HEK293T (cell line): ENCODE measurements at regions not wholly inside any gene's neighbourhood (a gene's known extent, or its start where the extent isn't known, plus 50 kb on each side); places are given as distances from the start of the nearest gene placed in this dataset.
"Not testable (repeated sequence)": the region's sequence is repeated elsewhere in the genome, so short reads cannot be mapped to it uniquely, and the experiment has no call there.

Source experiments
- CTCF ChIA-PET: fragments of 350-600 bp; formaldehyde crosslinking; extraction: SDS; loops from one replicate; lab custom pipeline; 2021; ENCODE audit warnings: antibody characterized with exemption, inconsistent platforms; lab: Yijun Ruan, JAX
- POLR2A ChIA-PET: fragments of 350-600 bp; formaldehyde crosslinking; extraction: SDS; loops from one replicate; lab custom pipeline; 2020; ENCODE audit warnings: antibody characterized with exemption, inconsistent platforms; lab: Yijun Ruan, JAX
- DNase-seq: peaks from one replicate; pipeline ENCODE4 v3.0.0; 2012; ENCODE audit warnings: mixed read lengths; ENCODE audit errors: extremely low spot score
- ARNT ChIP-seq: fragments of 450-650 bp; IDR thresholded peaks from 2 replicates; pipeline ENCODE4 v1.6.1; 2017; ENCODE audit warnings: mild to moderate bottlenecking
- BHLHE40 ChIP-seq: fragments of 450-650 bp; IDR thresholded peaks from 2 replicates; pipeline ENCODE4 v1.6.1; 2016; ENCODE audit warnings: mild to moderate bottlenecking, moderate library complexity, borderline replicate concordance
- CTBP1 ChIP-seq: fragments of 450-650 bp; IDR thresholded peaks from 2 replicates; pipeline ENCODE4 v1.6.1; 2016; ENCODE audit warnings: borderline replicate concordance
- ELF4 ChIP-seq: fragments of 450-650 bp; IDR thresholded peaks from 2 replicates; pipeline ENCODE4 v1.6.1; 2017; ENCODE audit warnings: antibody characterized with exemption
- FOXA1 ChIP-seq: fragments of 450-650 bp; IDR thresholded peaks from 2 replicates; pipeline ENCODE4 v1.6.1; 2016; ENCODE audit warnings: mild to moderate bottlenecking
- FOXK2 ChIP-seq: fragments of 450-650 bp; IDR thresholded peaks from 2 replicates; pipeline ENCODE4 v1.6.1; 2016; ENCODE audit warnings: mild to moderate bottlenecking
- FOXM1 ChIP-seq: fragments of 450-650 bp; IDR thresholded peaks from 2 replicates; pipeline ENCODE4 v1.6.1; 2017; ENCODE audit warnings: mild to moderate bottlenecking, borderline replicate concordance
- HDGF ChIP-seq: fragments of 450-650 bp; IDR thresholded peaks from 2 replicates; pipeline ENCODE4 v1.6.1; 2017; ENCODE audit warnings: antibody characterized with exemption, borderline replicate concordance
- L3MBTL2 ChIP-seq: fragments of 450-650 bp; conservative IDR thresholded peaks from 2 replicates; pipeline ENCODE4 v1.6.1; 2016; ENCODE audit warnings: mild to moderate bottlenecking
- LEF1 ChIP-seq: fragments of 450-650 bp; IDR thresholded peaks from 2 replicates; pipeline ENCODE4 v1.6.1; 2017; ENCODE audit warnings: mild to moderate bottlenecking, borderline replicate concordance
- NFRKB ChIP-seq: fragments of 450-650 bp; IDR thresholded peaks from 2 replicates; pipeline ENCODE4 v1.6.1; 2016; ENCODE audit warnings: mild to moderate bottlenecking, moderate library complexity
- SP1 ChIP-seq: fragments of 450-650 bp; IDR thresholded peaks from 2 replicates; pipeline ENCODE4 v1.6.1; 2017
- SUZ12 ChIP-seq: fragments of 450-650 bp; IDR thresholded peaks from 2 replicates; pipeline ENCODE4 v1.6.1; 2016; ENCODE audit warnings: mild to moderate bottlenecking
- TARDBP ChIP-seq: fragments of 450-650 bp; IDR thresholded peaks from 2 replicates; pipeline ENCODE4 v1.6.1; 2016
- ZNF384 ChIP-seq: fragments of 450-650 bp; IDR thresholded peaks from 2 replicates; pipeline ENCODE4 v1.6.1; 2016
- TF ChIP-seq, protein P1 (sequence below): fragments of 450-650 bp; IDR thresholded peaks from 2 replicates; pipeline ENCODE4 v1.6.1; 2016

GRCh38 chr12:114160445-114160844, 194.3 kb upstream of the RBM19 start:
- CTCF ChIA-PET: no interaction called here
- POLR2A ChIA-PET: no interaction called here

GRCh38 chr12:114152890-114153289, 186.8 kb upstream of the RBM19 start:
- ChIA-PET CTCF (interaction anchor here (0.9 kb wide), 1 partner anchor 14 kb away, joined by 3 read pairs; no protein-coding TSS in a partner anchor), POLR2A (no interaction called here)
- no peak for TF ChIP-seq HDGF
- TF ChIP-seq FOXK2: no peak
- no peak for TF ChIP-seq SP1
- no peak for TF ChIP-seq L3MBTL2
- TF ChIP-seq TARDBP: no peak
- TF ChIP-seq ARNT: no peak
- TF ChIP-seq FOXM1: no peak
- TF ChIP-seq SUZ12: no peak
- no peak for TF ChIP-seq ZNF384
- TF ChIP-seq, protein P1, sequence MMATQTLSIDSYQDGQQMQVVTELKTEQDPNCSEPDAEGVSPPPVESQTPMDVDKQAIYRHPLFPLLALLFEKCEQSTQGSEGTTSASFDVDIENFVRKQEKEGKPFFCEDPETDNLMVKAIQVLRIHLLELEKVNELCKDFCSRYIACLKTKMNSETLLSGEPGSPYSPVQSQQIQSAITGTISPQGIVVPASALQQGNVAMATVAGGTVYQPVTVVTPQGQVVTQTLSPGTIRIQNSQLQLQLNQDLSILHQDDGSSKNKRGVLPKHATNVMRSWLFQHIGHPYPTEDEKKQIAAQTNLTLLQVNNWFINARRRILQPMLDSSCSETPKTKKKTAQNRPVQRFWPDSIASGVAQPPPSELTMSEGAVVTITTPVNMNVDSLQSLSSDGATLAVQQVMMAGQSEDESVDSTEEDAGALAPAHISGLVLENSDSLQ: no peak
- no peak for TF ChIP-seq BHLHE40
- no peak for TF ChIP-seq ELF4
- TF ChIP-seq CTBP1: no peak
- no peak for TF ChIP-seq LEF1
- no peak for DNase-seq

More at GRCh38 chr12:114160445-114160844, 194.3 kb upstream of the RBM19 start:
- DNase-seq: no peak
- no peak for TF ChIP-seq FOXM1
- TF ChIP-seq ZNF384: no peak
- TF ChIP-seq NFRKB: no peak
- TF ChIP-seq FOXA1: no peak
- TF ChIP-seq, protein P1: no peak
- TF ChIP-seq BHLHE40: no peak
- no peak for TF ChIP-seq TARDBP
- no peak for TF ChIP-seq SUZ12
- TF ChIP-seq SP1: no peak
- TF ChIP-seq ELF4: no peak
- TF ChIP-seq L3MBTL2: no peak
- TF ChIP-seq ARNT: no peak
- TF ChIP-seq CTBP1: no peak
- TF ChIP-seq LEF1: no peak
- TF ChIP-seq FOXK2: no peak
- no peak for TF ChIP-seq HDGF

DNA sequence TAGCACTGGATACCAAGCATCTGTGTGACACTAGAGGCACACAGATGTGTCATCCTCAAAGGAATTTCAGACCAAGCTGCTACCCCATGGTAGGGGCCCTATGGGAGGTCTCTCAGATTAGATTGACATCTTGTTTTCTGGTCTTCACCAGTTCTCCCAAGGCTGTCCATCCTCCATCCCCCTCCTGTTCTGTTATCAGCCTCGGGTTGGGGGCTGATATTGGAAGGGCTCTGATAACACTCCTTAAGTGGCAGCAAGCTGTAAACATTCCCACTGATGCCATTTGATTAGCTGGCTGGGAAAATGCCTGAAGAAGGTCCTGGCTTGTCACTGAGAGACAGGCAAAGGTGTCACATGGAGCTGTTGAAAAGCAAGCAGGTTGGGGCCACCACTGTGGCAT, 185.9 kb upstream of the RBM19 start:
- CTCF ChIA-PET: no interaction called here
- no peak for DNase-seq
- no peak for TF ChIP-seq SUZ12
- no peak for TF ChIP-seq TARDBP
- no peak for TF ChIP-seq BHLHE40
- TF ChIP-seq ZNF384: no peak
- no peak for TF ChIP-seq HDGF
- no peak for TF ChIP-seq LEF1
- TF ChIP-seq CTBP1: no peak
- no peak for TF ChIP-seq NFRKB
- no peak for TF ChIP-seq ELF4
- no peak for TF ChIP-seq FOXM1
- no peak for TF ChIP-seq SP1
- TF ChIP-seq FOXK2: no peak
- TF ChIP-seq FOXA1: no peak
- TF ChIP-seq, protein P1: no peak
- no peak for TF ChIP-seq ARNT
- no peak for TF ChIP-seq L3MBTL2
- POLR2A ChIA-PET: no interaction called here

- CTCF ChIA-PET, DNase-seq, POLR2A ChIA-PET: not testable (repeated sequence)
Measured at GRCh38 chr12:114150584-114150983, 184.5 kb upstream of the RBM19 start.

GRCh38 chr12:114141921-114142564, 175.9 kb upstream of the RBM19 start:
- CTCF ChIA-PET: no interaction called here
- POLR2A ChIA-PET: no interaction called here
- DNase-seq: no peak
- no peak for TF ChIP-seq ARNT
- no peak for TF ChIP-seq HDGF

DNA sequence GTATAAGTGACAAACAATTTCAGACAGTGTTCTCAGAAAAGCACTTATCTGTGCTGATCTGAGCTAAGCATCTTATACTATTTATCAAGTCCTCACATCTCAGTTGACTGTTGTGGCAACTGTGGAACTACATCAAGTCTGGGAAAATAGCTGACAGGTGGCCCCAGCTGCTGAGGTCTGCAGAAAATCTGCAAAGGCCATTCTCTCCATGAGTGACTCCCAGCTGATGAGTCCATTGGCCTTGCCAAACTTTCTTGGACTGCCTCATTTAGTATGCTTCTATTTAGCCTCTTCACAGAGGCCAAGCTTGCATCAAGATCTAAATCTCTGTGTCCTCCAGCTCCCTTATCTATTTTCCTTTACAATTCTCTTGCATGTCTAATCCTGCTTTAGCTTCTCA, 174.5 kb upstream of the RBM19 start:
- TF ChIP-seq NFRKB (no peak), TARDBP (no peak), FOXK2 (no peak), HDGF (no peak), LEF1 (no peak), FOXA1 (no peak), CTBP1 (no peak), FOXM1 (no peak), SUZ12 (no peak), ARNT (no peak), ELF4 (no peak), L3MBTL2 (no peak), ZNF384 (no peak), BHLHE40 (no peak), SP1 (no peak)
- TF ChIP-seq, protein P1: no peak
- CTCF ChIA-PET: no interaction called here
- no peak for DNase-seq
- POLR2A ChIA-PET: no interaction called here
